ENCODE measurements at regions not wholly inside any gene's neighbourhood (a gene's known extent, or its start where the extent isn't known, plus 50 kb on each side); places are given as distances from the start of the nearest gene placed in this dataset.

DNA sequence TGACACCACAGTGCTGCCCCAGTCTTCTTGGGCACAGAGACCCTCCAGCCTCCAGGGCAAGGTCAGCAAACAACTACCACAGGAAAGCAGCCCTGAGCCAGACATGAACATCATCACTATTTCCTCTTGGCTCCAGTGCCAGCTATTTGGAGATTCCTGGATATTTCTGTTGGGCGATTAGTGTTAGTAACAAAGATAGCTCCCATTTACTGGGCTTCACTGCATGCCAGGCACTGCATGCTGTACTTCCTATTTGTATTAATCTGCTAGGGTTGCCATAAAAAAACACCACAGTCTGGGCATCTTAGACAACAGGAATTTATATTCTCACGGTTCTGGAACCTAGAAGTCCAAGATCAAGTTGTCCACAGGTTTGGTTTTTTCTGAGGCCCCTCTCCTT is 255.1 kb upstream of the STT3B start:
- POLR2A ChIA-PET = no interaction called here
- no peaks in the 10 kb centered on the region for H3K27me3 ChIP-seq (replicated peaks; ENCODE audit: control insufficient read depth, insufficient read depth, low read length)
- CTCF ChIA-PET = no interaction called here
- Mint-ChIP-seq H3K36me3 (ENCODE audit: insufficient read depth, unreplicated experiment) (peaks cover 7% of the 10 kb centered on the region), H3K4me1 (ENCODE audit: low read depth, unreplicated experiment) (peaks cover 7% of the 10 kb centered on the region), H3K27ac (ENCODE audit: unreplicated experiment) (no peak overlapping the region), H3K4me3 (ENCODE audit: unreplicated experiment) (no peak overlapping the region), H3K9me3 (ENCODE audit: unreplicated experiment) (peaks cover 11% of the 10 kb centered on the region), H3K27me3 (ENCODE audit: insufficient read depth, unreplicated experiment) (no peaks in the 10 kb centered on the region)
- H3K4me3 ChIP-seq (ENCODE audit: low read depth, low read length) = no peak overlapping the region
- TF ChIP-seq, protein P1, sequence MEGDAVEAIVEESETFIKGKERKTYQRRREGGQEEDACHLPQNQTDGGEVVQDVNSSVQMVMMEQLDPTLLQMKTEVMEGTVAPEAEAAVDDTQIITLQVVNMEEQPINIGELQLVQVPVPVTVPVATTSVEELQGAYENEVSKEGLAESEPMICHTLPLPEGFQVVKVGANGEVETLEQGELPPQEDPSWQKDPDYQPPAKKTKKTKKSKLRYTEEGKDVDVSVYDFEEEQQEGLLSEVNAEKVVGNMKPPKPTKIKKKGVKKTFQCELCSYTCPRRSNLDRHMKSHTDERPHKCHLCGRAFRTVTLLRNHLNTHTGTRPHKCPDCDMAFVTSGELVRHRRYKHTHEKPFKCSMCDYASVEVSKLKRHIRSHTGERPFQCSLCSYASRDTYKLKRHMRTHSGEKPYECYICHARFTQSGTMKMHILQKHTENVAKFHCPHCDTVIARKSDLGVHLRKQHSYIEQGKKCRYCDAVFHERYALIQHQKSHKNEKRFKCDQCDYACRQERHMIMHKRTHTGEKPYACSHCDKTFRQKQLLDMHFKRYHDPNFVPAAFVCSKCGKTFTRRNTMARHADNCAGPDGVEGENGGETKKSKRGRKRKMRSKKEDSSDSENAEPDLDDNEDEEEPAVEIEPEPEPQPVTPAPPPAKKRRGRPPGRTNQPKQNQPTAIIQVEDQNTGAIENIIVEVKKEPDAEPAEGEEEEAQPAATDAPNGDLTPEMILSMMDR (IDR thresholded peaks at IDR 0.05; ENCODE audit: insufficient read depth in 1 of 2, low read depth in 1 of 2, low read length in 1 of 2, severe bottlenecking in 1 of 2, unreplicated experiment in 1 of 2) = no peak
- peaks cover 25% of the 10 kb centered on the region for H3K4me1 ChIP-seq
- no peak for DNase-seq
- no TSS peak for BruUV-seq (replicated peaks)
- intact Hi-C loops (cut with micrococcal nuclease; ENCODE audit: unreplicated experiment) = no loop called here
- no peaks in the 10 kb centered on the region; the same call in 1 of the 2 replicates for H3K36me3 ChIP-seq (ENCODE audit: control insufficient read depth, insufficient read depth, low read length)
- H3K9me3 ChIP-seq = 0 out of 2 replicates have a peak, but pooled peaks cover 3% of the 10 kb centered on the region

DNA sequence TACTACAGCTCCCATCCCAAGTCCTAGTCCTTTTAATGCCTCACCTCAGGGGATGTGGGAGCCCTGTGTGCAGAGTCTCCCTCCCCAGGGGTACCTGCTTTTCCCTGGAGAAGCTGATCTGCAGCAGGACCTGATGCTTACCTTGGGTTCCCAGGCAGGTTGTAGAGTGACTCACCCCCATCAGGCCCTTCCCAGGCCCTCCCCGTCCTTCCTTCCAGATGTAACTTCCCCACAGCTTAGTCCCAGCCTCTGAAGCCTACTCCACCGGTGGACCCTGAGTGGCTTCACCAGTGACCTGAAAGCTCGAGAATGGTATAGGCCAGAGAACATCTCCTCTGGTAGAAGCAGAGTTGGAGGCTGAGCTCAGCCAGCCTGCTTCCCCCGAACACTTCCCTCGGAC is 254.2 kb upstream of the STT3B start:
- H3K4me1 Mint-ChIP-seq (ENCODE audit: low read depth, unreplicated experiment) = peaks cover 7% of the 10 kb centered on the region
- no peaks in the 10 kb centered on the region for H3K27me3 ChIP-seq (replicated peaks; ENCODE audit: control insufficient read depth, insufficient read depth, low read length)
- no peak overlapping the region for H3K27ac Mint-ChIP-seq (ENCODE audit: unreplicated experiment)
- peaks cover 9% of the 10 kb centered on the region for H3K36me3 Mint-ChIP-seq (ENCODE audit: insufficient read depth, unreplicated experiment)
- CTCF ChIA-PET = no interaction called here
- POLR2A ChIA-PET = no interaction called here
- no TSS peak for BruUV-seq (replicated peaks)
- no peak overlapping the region for H3K4me3 Mint-ChIP-seq (ENCODE audit: unreplicated experiment)
- no peaks in the 10 kb centered on the region for H3K36me3 ChIP-seq (ENCODE audit: control insufficient read depth, insufficient read depth, low read length)
- peaks cover 16% of the 10 kb centered on the region for H3K9me3 Mint-ChIP-seq (ENCODE audit: unreplicated experiment)
- TF ChIP-seq, protein P1 (IDR thresholded peaks at IDR 0.05; ENCODE audit: insufficient read depth in 1 of 2, low read depth in 1 of 2, low read length in 1 of 2, severe bottlenecking in 1 of 2, unreplicated experiment in 1 of 2) = no peak
- no peak for DNase-seq
- 0 out of 2 replicates have a peak, but pooled peaks cover 3% of the 10 kb centered on the region for H3K9me3 ChIP-seq
- no peak overlapping the region for H3K4me3 ChIP-seq (ENCODE audit: low read depth, low read length)
- peaks cover 25% of the 10 kb centered on the region for H3K4me1 ChIP-seq
- H3K27me3 Mint-ChIP-seq (ENCODE audit: insufficient read depth, unreplicated experiment) = no peaks in the 10 kb centered on the region
- intact Hi-C loops (cut with micrococcal nuclease; ENCODE audit: unreplicated experiment) = no loop called here

DNA sequence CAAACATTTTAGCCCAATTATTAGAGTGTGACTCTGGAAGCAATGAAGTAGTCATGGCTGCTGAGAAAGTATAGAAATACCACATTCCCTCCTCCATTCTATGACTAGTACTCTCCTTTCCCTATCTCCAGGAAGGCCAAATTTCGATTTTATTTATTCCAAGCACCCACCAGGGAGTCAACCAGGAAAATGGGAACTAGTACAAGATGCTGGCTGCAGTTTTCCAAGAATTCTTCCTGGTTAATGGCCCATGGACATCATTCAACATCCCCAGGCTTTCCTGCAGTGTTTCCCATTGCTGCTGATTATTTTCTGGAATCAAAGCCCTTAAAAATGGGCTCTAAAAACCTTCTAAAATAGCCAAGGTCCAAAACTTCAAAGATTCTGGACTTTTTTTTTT is 247.9 kb upstream of the STT3B start:
- no peak overlapping the region for H3K4me3 Mint-ChIP-seq (ENCODE audit: unreplicated experiment)
- DNase-seq = no peak
- no peak overlapping the region for H3K4me3 ChIP-seq (ENCODE audit: low read depth, low read length)
- ChIA-PET POLR2A (interaction anchor here (0.6 kb wide), 1 partner anchor 92 kb away, joined by 3 read pairs; no protein-coding TSS in a partner anchor), CTCF (no interaction called here)
- H3K9me3 ChIP-seq = 0 out of 2 replicates have a peak, but pooled peaks cover 3% of the 10 kb centered on the region
- no peaks in the 10 kb centered on the region for H3K27me3 ChIP-seq (replicated peaks; ENCODE audit: control insufficient read depth, insufficient read depth, low read length)
- intact Hi-C loops (cut with micrococcal nuclease; ENCODE audit: unreplicated experiment) = loop anchor here (5.0 kb wide), 1 partner anchor 73 kb away; no protein-coding TSS in a partner anchor
- TF ChIP-seq, protein P1 (IDR thresholded peaks at IDR 0.05; ENCODE audit: insufficient read depth in 1 of 2, low read depth in 1 of 2, low read length in 1 of 2, severe bottlenecking in 1 of 2, unreplicated experiment in 1 of 2) = no peak
- H3K27me3 Mint-ChIP-seq (ENCODE audit: insufficient read depth, unreplicated experiment) = no peaks in the 10 kb centered on the region
- no peak overlapping the region for H3K27ac Mint-ChIP-seq (ENCODE audit: unreplicated experiment)
- no peaks in the 10 kb centered on the region for H3K36me3 ChIP-seq (ENCODE audit: control insufficient read depth, insufficient read depth, low read length)
- no TSS peak for BruUV-seq (replicated peaks)
- H3K36me3 Mint-ChIP-seq (ENCODE audit: insufficient read depth, unreplicated experiment) = peaks cover 32% of the 10 kb centered on the region
- peaks cover 45% of the 10 kb centered on the region for H3K4me1 ChIP-seq
- H3K9me3 Mint-ChIP-seq (ENCODE audit: unreplicated experiment) = peaks cover 16% of the 10 kb centered on the region
- peaks cover 35% of the 10 kb centered on the region for H3K4me1 Mint-ChIP-seq (ENCODE audit: low read depth, unreplicated experiment)
